Osteoblast (primary cell): ENCODE measurements at regions not wholly inside any gene's neighbourhood (a gene's known extent, or its start where the extent isn't known, plus 50 kb on each side); places are given as distances from the start of the nearest gene placed in this dataset.

Source experiments
- DNase-seq: peaks from one replicate; pipeline ENCODE4 v3.0.0; 2011; ENCODE audit warnings: low spot score, mixed read lengths; ENCODE audit not compliant: insufficient read length; ENCODE audit errors: missing footprints
- H2AFZ ChIP-seq: 2 replicates; pipeline ENCODE4 v1.6.0; 2011; ENCODE audit warnings: mild to moderate bottlenecking, low read length
- H3K27ac ChIP-seq: 2 replicates; pipeline ENCODE4 v1.5.1; 2011; ENCODE audit warnings: mild to moderate bottlenecking, low read depth, low read length, moderate library complexity
- H3K27me3 ChIP-seq: 2 replicates; pipeline ENCODE4 v1.6.0; 2012; ENCODE audit warnings: mild to moderate bottlenecking, control low read depth, inconsistent platforms, low read length, moderate library complexity; ENCODE audit not compliant: insufficient read depth
- H3K36me3 ChIP-seq: 2 replicates; pipeline ENCODE4 v1.5.1; 2011; ENCODE audit warnings: mild to moderate bottlenecking, low read length, control low read depth, moderate library complexity; ENCODE audit not compliant: insufficient read depth
- H3K4me1 ChIP-seq: 2 replicates; pipeline ENCODE4 v1.5.1; 2011; ENCODE audit warnings: mild to moderate bottlenecking, low read length, control low read depth, moderate library complexity; ENCODE audit not compliant: insufficient read depth
- H3K4me2 ChIP-seq: 2 replicates; pipeline ENCODE4 v1.6.0; 2011; ENCODE audit warnings: mild to moderate bottlenecking, low read length; ENCODE audit not compliant: insufficient read depth
- H3K4me3 ChIP-seq: fragments of 200-600 bp; sonication (generic); 3 replicates; pipeline ENCODE4 v1.5.1; 2012; ENCODE audit warnings: mild to moderate bottlenecking, low read length, inconsistent platforms; ENCODE audit not compliant: insufficient read depth
- H3K79me2 ChIP-seq: 2 replicates; pipeline ENCODE4 v1.6.0; 2012; ENCODE audit warnings: mild to moderate bottlenecking, low read length, control low read depth, inconsistent platforms; ENCODE audit not compliant: insufficient read depth
- H3K9me3 ChIP-seq: 2 replicates; pipeline ENCODE4 v1.5.1; 2011; ENCODE audit warnings: low read depth, low read length, control low read depth
- H4K20me1 ChIP-seq: 2 replicates; pipeline ENCODE4 v1.6.0; 2012; ENCODE audit warnings: mild to moderate bottlenecking, low read length, control low read depth; ENCODE audit not compliant: insufficient read depth
- CTCF ChIP-seq: IDR thresholded peaks from 2 replicates; pipeline ENCODE4 v1.5.1; 2011; ENCODE audit warnings: mild to moderate bottlenecking, low read depth, low read length, moderate library complexity; ENCODE audit errors: extremely low read depth

DNA sequence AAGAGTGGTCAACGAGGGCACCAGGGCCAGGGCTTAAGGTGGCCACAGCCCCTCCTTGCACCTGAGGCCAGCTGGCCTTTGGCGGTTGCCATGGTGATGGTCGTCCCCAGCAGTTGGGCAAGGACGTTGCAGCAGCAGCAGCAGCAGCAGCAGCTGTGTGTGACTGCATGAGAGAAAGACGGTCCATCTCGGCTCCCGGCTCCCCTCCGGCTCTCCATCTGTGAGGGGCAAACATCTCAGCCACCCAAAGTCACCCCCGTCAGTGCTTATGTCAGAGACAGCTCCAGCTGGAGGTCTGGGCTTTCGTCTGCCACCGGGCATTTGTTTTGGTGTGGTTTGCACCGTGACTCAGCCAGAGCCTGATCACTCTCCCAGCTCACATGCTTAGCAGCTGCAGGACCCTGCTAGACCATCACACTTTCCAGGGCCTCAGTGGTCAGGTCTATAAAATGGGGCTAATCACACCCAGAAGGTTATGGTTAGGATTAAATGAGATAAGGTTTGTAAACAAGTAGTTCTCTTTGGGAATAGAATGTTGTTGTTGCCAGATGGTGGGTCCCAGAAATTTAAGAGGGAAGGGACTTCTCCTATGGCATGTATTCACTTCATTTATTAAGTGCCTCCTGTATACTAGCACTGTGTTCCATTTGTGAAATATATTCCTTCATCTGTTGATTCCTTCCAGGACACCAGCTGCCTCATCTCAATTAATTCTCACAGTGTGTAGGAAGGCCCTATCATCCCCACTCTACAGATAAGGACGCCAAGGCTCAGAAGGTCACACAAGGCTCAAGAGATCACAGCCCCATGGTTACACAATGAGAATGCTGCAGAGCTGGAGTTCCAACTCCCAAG, 212.6 kb upstream of the LHX5 start:
- no peak for TF ChIP-seq CTCF
- H3K79me2 ChIP-seq, result no peaks in the 10 kb centered on the region
- no peak for DNase-seq

DNA sequence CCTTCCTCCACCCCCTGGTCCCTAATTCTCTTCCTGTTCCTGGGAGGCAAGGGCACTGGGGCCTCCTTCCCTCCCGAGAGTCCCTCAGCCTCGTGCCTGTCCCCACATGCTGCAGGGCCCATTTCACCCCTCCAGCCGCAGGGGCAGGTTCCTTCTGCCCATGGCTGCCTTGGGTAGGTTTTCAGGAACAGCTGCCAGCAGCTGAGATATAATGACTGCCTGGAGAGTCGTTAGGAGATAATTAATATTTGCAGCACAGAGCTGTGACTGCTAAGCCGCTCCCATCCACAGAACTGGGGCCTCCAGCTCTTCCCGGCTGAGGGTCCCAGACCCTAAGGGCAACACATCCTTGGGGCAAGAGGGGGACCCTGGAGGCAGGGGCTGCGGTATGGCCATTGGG, 211.9 kb upstream of the LHX5 start:
- no peaks in the 10 kb centered on the region for H3K79me2 ChIP-seq
- H3K4me2 ChIP-seq, result no peak overlapping the region
- no peaks in the 10 kb centered on the region for H3K4me1 ChIP-seq
- no peaks in the 10 kb centered on the region for H3K36me3 ChIP-seq
- TF ChIP-seq CTCF, result no peak
- no peak overlapping the region for H3K27ac ChIP-seq
- no peaks in the 10 kb centered on the region for H4K20me1 ChIP-seq
- no peaks in the 10 kb centered on the region for H3K27me3 ChIP-seq
- H2AFZ ChIP-seq, result no peak overlapping the region
- no peaks in the 10 kb centered on the region for H3K9me3 ChIP-seq
- DNase-seq, result no peak
- no peak overlapping the region for H3K4me3 ChIP-seq

More for the DNA sequence above, 212.6 kb upstream of the LHX5 start:
- H3K9me3 ChIP-seq, result no peaks in the 10 kb centered on the region
- no peaks in the 10 kb centered on the region for H3K4me1 ChIP-seq
- H3K4me2 ChIP-seq, result no peak overlapping the region
- no peaks in the 10 kb centered on the region for H3K36me3 ChIP-seq
- no peak overlapping the region for H3K4me3 ChIP-seq
- H3K27me3 ChIP-seq, result no peaks in the 10 kb centered on the region
- no peak overlapping the region for H3K27ac ChIP-seq
- no peaks in the 10 kb centered on the region for H4K20me1 ChIP-seq
- H2AFZ ChIP-seq, result no peak overlapping the region

- Histone ChIP-seq H3K4me2 (no peak overlapping the region), H3K27ac (no peak overlapping the region), H3K36me3 (no peaks in the 10 kb centered on the region), H4K20me1 (no peaks in the 10 kb centered on the region), H3K4me1 (no peaks in the 10 kb centered on the region), H3K9me3 (no peaks in the 10 kb centered on the region), H3K79me2 (no peaks in the 10 kb centered on the region), H3K27me3 (no peaks in the 10 kb centered on the region), H2AFZ (no peak overlapping the region), H3K4me3 (no peak overlapping the region)
- DNase-seq, result no peak
- no peak for TF ChIP-seq CTCF
Measured at GRCh38 chr12:113680868-113681267, 209.2 kb upstream of the LHX5 start.

DNA sequence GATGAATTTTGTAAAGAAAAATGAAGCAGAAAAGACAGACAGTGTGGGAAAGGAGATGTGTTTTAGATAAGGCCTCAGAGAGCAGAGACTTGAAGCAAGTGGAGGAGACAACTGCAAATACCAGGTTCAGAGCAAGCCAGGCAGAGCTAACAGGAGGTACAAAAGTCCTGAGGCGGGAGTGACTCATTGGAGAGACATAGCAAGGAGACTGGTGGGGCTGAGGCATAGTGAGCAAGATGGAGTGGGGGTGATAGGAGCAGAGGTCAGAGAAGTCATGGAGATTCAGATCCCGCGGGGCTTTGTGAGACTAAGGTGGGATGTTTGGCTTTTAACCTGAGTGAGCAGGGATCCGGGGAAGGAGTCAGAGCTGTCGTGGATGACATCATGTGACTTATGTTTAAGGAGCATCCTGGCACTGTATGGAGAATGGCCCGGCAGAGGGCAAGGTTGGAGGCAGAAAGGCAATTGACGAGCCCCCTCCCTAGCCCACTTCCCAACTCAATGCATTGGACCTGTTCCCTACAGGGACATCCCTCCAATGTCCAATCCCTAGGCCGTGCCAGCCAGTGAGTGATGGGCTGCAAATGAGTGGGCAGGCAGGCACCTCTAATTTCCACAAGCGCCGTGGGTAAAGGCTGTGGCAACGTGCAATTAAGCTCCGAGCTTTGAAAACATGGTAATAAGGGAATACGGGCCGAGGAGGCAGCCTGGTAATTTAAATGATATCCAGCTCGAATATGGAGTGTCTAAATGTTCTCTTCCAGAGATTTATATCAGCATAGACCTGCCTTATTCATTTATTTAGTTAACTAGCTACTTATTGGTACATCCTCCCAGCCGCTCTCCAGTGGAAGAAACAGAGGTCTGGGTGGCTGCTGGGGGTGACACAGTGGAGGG, 206.8 kb upstream of the LHX5 start:
- no peak for TF ChIP-seq CTCF
- Histone ChIP-seq H2AFZ (no peak overlapping the region), H3K9me3 (no peaks in the 10 kb centered on the region), H3K79me2 (no peaks in the 10 kb centered on the region), H3K4me2 (no peak overlapping the region), H4K20me1 (no peaks in the 10 kb centered on the region), H3K4me3 (no peak overlapping the region), H3K27ac (no peak overlapping the region), H3K27me3 (peaks cover 7% of the 10 kb centered on the region), H3K4me1 (no peaks in the 10 kb centered on the region), H3K36me3 (no peaks in the 10 kb centered on the region)
- DNase-seq, result no peak
